ENCODE measurements at regions not wholly inside any gene's neighbourhood (a gene's known extent, or its start where the extent isn't known, plus 50 kb on each side); places are given as distances from the start of the nearest gene placed in this dataset.

DNA sequence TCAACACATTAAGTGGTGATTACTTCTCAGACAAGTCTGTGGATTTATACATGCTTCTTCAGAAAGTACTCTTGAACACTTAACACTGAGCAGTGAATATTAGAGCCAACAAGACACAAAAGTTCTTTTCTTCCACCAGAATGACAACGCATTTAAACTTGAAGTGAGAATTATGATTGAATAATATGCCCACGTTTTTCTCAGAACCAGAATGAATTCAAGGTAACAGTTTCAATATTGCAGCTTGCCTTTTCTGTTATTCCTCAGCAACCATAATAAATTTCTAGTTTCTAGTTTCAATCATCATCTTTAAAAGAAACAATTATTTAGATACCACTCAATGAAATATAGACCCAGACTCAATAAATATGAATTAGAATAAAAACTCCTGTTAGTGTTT lies 547.0 kb downstream of the NUP35 start:
- H4K20me1 ChIP-seq (replicated peaks; ENCODE audit: control insufficient read depth, extremely low read depth, insufficient read depth, low read length), result no peaks in the 10 kb centered on the region
- POLR2A ChIA-PET, result no interaction called here
- no peaks in the 10 kb centered on the region for H3K27me3 ChIP-seq (ENCODE audit: control insufficient read depth in 2 of 2, insufficient read depth in 2 of 2, low read length in 2 of 2)
- H3K4me3 ChIP-seq (replicated peaks in 1 of 3; ENCODE audit: insufficient read depth in 1 of 3, low read depth in 1 of 3, low read length in 3 of 3), result no peak overlapping the region
- H2AFZ ChIP-seq (ENCODE audit: low read depth, low read length), result no peak overlapping the region
- H3K9ac ChIP-seq (replicated peaks; ENCODE audit: extremely low read depth, insufficient read depth, low read length), result no peak overlapping the region
- H3K79me2 ChIP-seq (ENCODE audit: control insufficient read depth, insufficient read depth, low read length), result no peaks in the 10 kb centered on the region
- DNase-seq (ENCODE audit: low read depth, low spot score) (no peak), FAIRE-seq (no peak)
- no peaks in the 10 kb centered on the region for H3K9me3 ChIP-seq (replicated peaks; ENCODE audit: control insufficient read depth, insufficient read depth, low read length)
- no peaks in the 10 kb centered on the region for H3K9me1 ChIP-seq (replicated peaks; ENCODE audit: control insufficient read depth, extremely low read depth, insufficient read depth, low read length)
- no peak overlapping the region for H3K4me2 ChIP-seq (ENCODE audit: insufficient read depth, low read length)
- H3K27ac ChIP-seq (ENCODE audit: insufficient read depth, low read depth, low read length), result no peak overlapping the region
- CTCF ChIA-PET, result no interaction called here
- TF ChIP-seq CTCF (IDR thresholded peaks at IDR 0.05; ENCODE audit: extremely low read depth in 1 of 2, insufficient read depth in 1 of 2, low read depth in 1 of 2, low read length in 2 of 2) (no peak), MYC (IDR thresholded peaks at IDR 0.05; ENCODE audit: low read depth, low read length) (no peak), JUN (IDR thresholded peaks at IDR 0.05; ENCODE audit: borderline replicate concordance, insufficient read depth, insufficient read length, low read depth) (no peak), MAX (IDR thresholded peaks at IDR 0.05; ENCODE audit: insufficient read depth, insufficient read length) (no peak), POLR2A (IDR thresholded peaks at IDR 0.05; ENCODE audit: low read depth, low read length) (no peak), FOS (IDR thresholded peaks at IDR 0.05; ENCODE audit: borderline replicate concordance, insufficient read depth, low read length) (no peak), POLR2AphosphoS5 (IDR thresholded peaks at IDR 0.05; ENCODE audit: insufficient read depth, low read depth, low read length) (no peak), GATA2 (IDR thresholded peaks at IDR 0.05; ENCODE audit: insufficient read depth, insufficient read length, low read depth, low read length) (no peak), EZH2 (IDR thresholded peaks at IDR 0.05; ENCODE audit: borderline replicate concordance, low read depth, low read length, severe bottlenecking) (no peak)
- intact Hi-C loops (cut with micrococcal nuclease), result no loop called here
- no peaks in the 10 kb centered on the region for H3K36me3 ChIP-seq (ENCODE audit: control insufficient read depth in 2 of 2, extremely low read depth in 1 of 2, insufficient read depth in 2 of 2, low read length in 2 of 2)
- dilution Hi-C loops (cut with MboI; ENCODE audit: extremely low pct_ligation_motif_present, low sequenced_read_pairs), result no loop called here
- BruUV-seq (replicated peaks), result no TSS peak
- no peaks in the 10 kb centered on the region for H3K4me1 ChIP-seq (ENCODE audit: control insufficient read depth, extremely low read depth, insufficient read depth, low read length)

Measured in endothelial cell of umbilical vein (primary cell).